ENCODE measurements at regions not wholly inside any gene's neighbourhood (a gene's known extent, or its start where the extent isn't known, plus 50 kb on each side); places are given as distances from the start of the nearest gene placed in this dataset.

DNA sequence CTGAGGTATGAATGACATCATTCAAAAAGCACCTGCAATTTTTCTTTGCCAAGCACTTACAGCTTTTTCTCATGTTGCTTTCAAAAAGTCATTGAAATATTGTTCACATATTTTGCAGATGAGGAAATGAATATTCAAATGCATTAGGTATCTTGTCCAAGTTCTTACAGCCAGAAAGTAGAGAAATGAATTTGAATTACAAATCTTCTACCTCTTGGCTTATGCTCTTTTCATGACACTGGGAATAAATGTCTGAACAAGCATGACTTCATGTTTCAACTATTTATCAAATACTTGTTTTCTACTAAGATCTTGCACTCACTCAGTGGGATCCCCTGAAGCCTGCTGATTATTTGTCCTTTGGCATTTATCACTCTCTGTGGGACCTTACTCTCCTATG is 267.2 kb upstream of the BTG1 start:
- Histone ChIP-seq H3K9ac (ENCODE audit: control insufficient read depth, insufficient read depth, low read length) (no peak overlapping the region), H3K27ac (ENCODE audit: control insufficient read depth, insufficient read depth) (no peak overlapping the region), H2AFZ (ENCODE audit: control insufficient read depth, low read depth, low read length) (no peak overlapping the region), H3K4me2 (ENCODE audit: control insufficient read depth, insufficient read depth) (no peak overlapping the region), H3K79me2 (ENCODE audit: control insufficient read depth, insufficient read depth, low read length) (no peaks in the 10 kb centered on the region), H3K27me3 (replicated peaks in 1 of 2; ENCODE audit: control insufficient read depth in 2 of 2, insufficient read depth in 2 of 2, low read length in 1 of 2) (no peaks in the 10 kb centered on the region), H3K9me3 (replicated peaks; ENCODE audit: control insufficient read depth, insufficient read depth, low read length) (peaks cover 3% of the 10 kb centered on the region; the same call in 1 of the 3 replicates), H3K36me3 (ENCODE audit: control insufficient read depth in 2 of 2, insufficient read depth in 2 of 2, low read length in 1 of 2) (no peaks in the 10 kb centered on the region), H3K4me3 (no peak overlapping the region), H4K20me1 (ENCODE audit: control insufficient read depth, insufficient read depth) (no peaks in the 10 kb centered on the region), H3K4me1 (ENCODE audit: control insufficient read depth, insufficient read depth, low read length) (peaks cover 16% of the 10 kb centered on the region)
- TF ChIP-seq SMAD5 (IDR thresholded peaks at IDR 0.05; ENCODE audit: low read depth) (no peak), EED (IDR thresholded peaks at IDR 0.05; ENCODE audit: low read depth) (no peak), MTA3 (IDR thresholded peaks at IDR 0.05; ENCODE audit: borderline replicate concordance, low read length) (no peak), NRF1 (conservative IDR thresholded peaks at IDR 0.05; ENCODE audit: low read depth, low read length) (no peak), YBX1 (IDR thresholded peaks at IDR 0.05) (no peak), POLR2AphosphoS5 (IDR thresholded peaks at IDR 0.05; ENCODE audit: low read length) (no peak), TCF7 (IDR thresholded peaks at IDR 0.05; ENCODE audit: borderline replicate concordance) (no peak), MLLT1 (IDR thresholded peaks at IDR 0.05) (no peak), SUZ12 (IDR thresholded peaks at IDR 0.05; ENCODE audit: unreplicated experiment) (no peak), MTA2 (IDR thresholded peaks at IDR 0.05; ENCODE audit: low read depth) (no peak), WRNIP1 (IDR thresholded peaks at IDR 0.05; ENCODE audit: borderline replicate concordance, low read depth, low read length) (no peak), CHD2 (IDR thresholded peaks at IDR 0.05; ENCODE audit: borderline replicate concordance, low read depth, low read length) (no peak), POU2F2 (IDR thresholded peaks at IDR 0.05; ENCODE audit: borderline replicate concordance, low read depth, low read length) (no peak), FOXM1 (IDR thresholded peaks at IDR 0.05; ENCODE audit: low read depth, low read length) (no peak)
- TF ChIP-seq, protein P1, sequence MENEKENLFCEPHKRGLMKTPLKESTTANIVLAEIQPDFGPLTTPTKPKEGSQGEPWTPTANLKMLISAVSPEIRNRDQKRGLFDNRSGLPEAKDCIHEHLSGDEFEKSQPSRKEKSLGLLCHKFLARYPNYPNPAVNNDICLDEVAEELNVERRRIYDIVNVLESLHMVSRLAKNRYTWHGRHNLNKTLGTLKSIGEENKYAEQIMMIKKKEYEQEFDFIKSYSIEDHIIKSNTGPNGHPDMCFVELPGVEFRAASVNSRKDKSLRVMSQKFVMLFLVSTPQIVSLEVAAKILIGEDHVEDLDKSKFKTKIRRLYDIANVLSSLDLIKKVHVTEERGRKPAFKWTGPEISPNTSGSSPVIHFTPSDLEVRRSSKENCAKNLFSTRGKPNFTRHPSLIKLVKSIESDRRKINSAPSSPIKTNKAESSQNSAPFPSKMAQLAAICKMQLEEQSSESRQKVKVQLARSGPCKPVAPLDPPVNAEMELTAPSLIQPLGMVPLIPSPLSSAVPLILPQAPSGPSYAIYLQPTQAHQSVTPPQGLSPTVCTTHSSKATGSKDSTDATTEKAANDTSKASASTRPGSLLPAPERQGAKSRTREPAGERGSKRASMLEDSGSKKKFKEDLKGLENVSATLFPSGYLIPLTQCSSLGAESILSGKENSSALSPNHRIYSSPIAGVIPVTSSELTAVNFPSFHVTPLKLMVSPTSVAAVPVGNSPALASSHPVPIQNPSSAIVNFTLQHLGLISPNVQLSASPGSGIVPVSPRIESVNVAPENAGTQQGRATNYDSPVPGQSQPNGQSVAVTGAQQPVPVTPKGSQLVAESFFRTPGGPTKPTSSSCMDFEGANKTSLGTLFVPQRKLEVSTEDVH (IDR thresholded peaks at IDR 0.05; ENCODE audit: low read depth, partially characterized antibody): no peak
- ChIA-PET RAD21 (ENCODE audit: unreplicated experiment) (interaction anchor here (0.7 kb wide), 1 partner anchor 31 kb away, joined by 3 read pairs; no protein-coding TSS in a partner anchor), POLR2A (interaction anchor here (0.5 kb wide), 1 partner anchor 10 kb away, joined by 4 read pairs; no protein-coding TSS in a partner anchor), SMC1A (ENCODE audit: uncharacterized antibody, unreplicated experiment) (interaction anchor here (0.7 to 3.1 kb wide), 4 partner anchors 9 to 77 kb away, joined by 3 to 17 read pairs (median 10); no protein-coding TSS in a partner anchor), CTCF (interaction anchor here (1.0 kb wide), 1 partner anchor 10 kb away, joined by 3 read pairs; no protein-coding TSS in a partner anchor)
- DNase-seq (ENCODE audit: low read depth, low spot score): no peak
- no peak for ATAC-seq
- in situ Hi-C loops (cut with MboI) (loop anchor here (10.0 kb wide), 1 partner anchor 598 kb away; no protein-coding TSS in a partner anchor), intact Hi-C loops (cut with micrococcal nuclease; ENCODE audit: unreplicated experiment) (no loop called here)
- no TSS peak for BruUV-seq (replicated peaks)
- FAIRE-seq: no peak

All from GM12878 (cell line).